ENCODE measurements at regions not wholly inside any gene's neighbourhood (a gene's known extent, or its start where the extent isn't known, plus 50 kb on each side); places are given as distances from the start of the nearest gene placed in this dataset.

GRCh38 chr5:114192108-114192507 lies 169.8 kb upstream of the KCNN2 start:
- no peak overlapping the region for H3K4me3 ChIP-seq (ENCODE audit: low read depth, low read length)
- no peak for TF ChIP-seq CTCF (IDR thresholded peaks at IDR 0.05; ENCODE audit: control insufficient read depth, extremely low read depth, insufficient read depth)
- DNase-seq (ENCODE audit: low read depth) = no peak

- no peak for DNase-seq (ENCODE audit: low read depth)
- H3K4me3 ChIP-seq (ENCODE audit: low read depth, low read length) = no peak overlapping the region
- TF ChIP-seq CTCF (IDR thresholded peaks at IDR 0.05; ENCODE audit: control insufficient read depth, extremely low read depth, insufficient read depth) = no peak
Observed at GRCh38 chr5:114201332-114201731, 160.5 kb upstream of the KCNN2 start.

GRCh38 chr5:114204923-114205322 lies 156.9 kb upstream of the KCNN2 start:
- TF ChIP-seq CTCF (IDR thresholded peaks at IDR 0.05; ENCODE audit: control insufficient read depth, extremely low read depth, insufficient read depth) = no peak
- H3K4me3 ChIP-seq (ENCODE audit: low read depth, low read length) = no peak overlapping the region
- DNase-seq (ENCODE audit: low read depth) = no peak

GRCh38 chr5:114206640-114207039 lies 155.2 kb upstream of the KCNN2 start:
- no peak for TF ChIP-seq CTCF (IDR thresholded peaks at IDR 0.05; ENCODE audit: control insufficient read depth, extremely low read depth, insufficient read depth)
- DNase-seq (ENCODE audit: low read depth) = no peak
- H3K4me3 ChIP-seq (ENCODE audit: low read depth, low read length) = no peak overlapping the region

GRCh38 chr5:114207615-114208014 lies 154.3 kb upstream of the KCNN2 start:
- H3K4me3 ChIP-seq (ENCODE audit: low read depth, low read length) = no peak overlapping the region
- TF ChIP-seq CTCF (IDR thresholded peaks at IDR 0.05; ENCODE audit: control insufficient read depth, extremely low read depth, insufficient read depth) = no peak
- DNase-seq (ENCODE audit: low read depth) = no peak

- H3K4me3 ChIP-seq (ENCODE audit: low read depth, low read length) = no peak overlapping the region
- no peak for TF ChIP-seq CTCF (IDR thresholded peaks at IDR 0.05; ENCODE audit: control insufficient read depth, extremely low read depth, insufficient read depth)
- no peak for DNase-seq (ENCODE audit: low read depth)
Observed at GRCh38 chr5:114208120-114208519, 153.8 kb upstream of the KCNN2 start.

GRCh38 chr5:114208588-114208987 lies 153.3 kb upstream of the KCNN2 start:
- DNase-seq (ENCODE audit: low read depth) = no peak
- no peak overlapping the region for H3K4me3 ChIP-seq (ENCODE audit: low read depth, low read length)
- TF ChIP-seq CTCF (IDR thresholded peaks at IDR 0.05; ENCODE audit: control insufficient read depth, extremely low read depth, insufficient read depth) = no peak

All from LNCaP clone FGC (cell line).